IMR-90 (cell line): ENCODE measurements at regions not wholly inside any gene's neighbourhood (a gene's known extent, or its start where the extent isn't known, plus 50 kb on each side); places are given as distances from the start of the nearest gene placed in this dataset.

Experiments used
- ATAC-seq: fragments of 200-7000 bp; cut with Tn5 transposase; 2 replicates; pipeline ENCODE4 v1.9.1; 2020; ENCODE audit warnings: low read depth, mild to moderate bottlenecking, moderate library complexity
- BruUV-seq: library from RNA; stranded (reverse); fragments of 400-500 nt; replicated peaks from 2 replicates; lab custom pipeline; 2021; lab: Mats Ljungman, UMichigan
- CTCF ChIA-PET: fragments of 300-600 bp; formaldehyde crosslinking; extraction: SDS; loops from one replicate; lab custom pipeline; 2021; ENCODE audit warnings: antibody characterized with exemption; lab: Yijun Ruan, JAX
- POLR2A ChIA-PET: fragments of 300-600 bp; sonication (Branson Sonifier 250); formaldehyde crosslinking; loops from one replicate; lab custom pipeline; 2022; ENCODE audit warnings: antibody characterized with exemption; ENCODE audit not compliant: unreplicated experiment; lab: Charles Lee
- DNase-seq: peaks from one replicate; pipeline ENCODE4 v3.0.0; 2013
- H2AFZ ChIP-seq: replicated peaks from 2 replicates; pipeline ENCODE3; 2013; ENCODE audit warnings: low read length, mild to moderate bottlenecking; ENCODE audit not compliant: poor library complexity
- H2AK5ac ChIP-seq: 2 replicates; pipeline ENCODE4 v1.6.1; 2013; ENCODE audit warnings: low read depth, low read length, inconsistent platforms
- H2AK9ac ChIP-seq: replicated peaks from 2 replicates; pipeline ENCODE3; 2013; ENCODE audit warnings: mild to moderate bottlenecking, low read depth, low read length, moderate library complexity; ENCODE audit not compliant: poor library complexity
- H2BK120ac ChIP-seq: 2 replicates; pipeline ENCODE4 v1.6.1; 2013; ENCODE audit warnings: low read depth, low read length, inconsistent platforms
- H2BK15ac ChIP-seq: 3 replicates; pipeline ENCODE4 v1.6.1; 2013; ENCODE audit warnings: low read depth, low read length, inconsistent platforms
- H2BK20ac ChIP-seq: 2 replicates; pipeline ENCODE4 v1.6.1; 2013; ENCODE audit warnings: low read depth, mild to moderate bottlenecking, inconsistent platforms, low read length, moderate library complexity
- H2BK5ac ChIP-seq: 2 replicates; pipeline ENCODE4 v1.6.1; 2013; ENCODE audit warnings: mild to moderate bottlenecking, low read depth, low read length, inconsistent platforms; ENCODE audit not compliant: poor library complexity, severe bottlenecking
- H3K14ac ChIP-seq: replicated peaks from 2 replicates; pipeline ENCODE4 v1.6.1; 2013; ENCODE audit warnings: low read depth, low read length, inconsistent platforms
- H3K18ac ChIP-seq: 2 replicates; pipeline ENCODE4 v1.6.1; 2013; ENCODE audit warnings: low read depth, low read length, control low read depth
- H3K23ac ChIP-seq: 2 replicates; pipeline ENCODE4 v1.6.1; 2013; ENCODE audit warnings: low read depth, low read length, inconsistent platforms
- H3K27ac ChIP-seq: 2 replicates; pipeline ENCODE4 v1.5.1; 2013; ENCODE audit warnings: mild to moderate bottlenecking, control low read depth, low read length; ENCODE audit not compliant: insufficient read depth
- H3K27me3 ChIP-seq: 2 replicates; pipeline ENCODE4 v1.6.1; 2013; ENCODE audit warnings: low read length; ENCODE audit not compliant: control insufficient read depth, insufficient read depth
- H3K36me3 ChIP-seq: 2 replicates; pipeline ENCODE4 v1.6.1; 2013; ENCODE audit warnings: low read length, mixed read lengths; ENCODE audit not compliant: control insufficient read depth, insufficient read depth
- H3K4ac ChIP-seq: 2 replicates; pipeline ENCODE4 v1.6.1; 2013; ENCODE audit warnings: low read depth, low read length, inconsistent platforms
- H3K4me1 ChIP-seq: 2 replicates; pipeline ENCODE4 v1.6.1; 2013; ENCODE audit warnings: low read length, mixed read lengths; ENCODE audit not compliant: control insufficient read depth, insufficient read depth
- H3K4me2 ChIP-seq: 2 replicates; pipeline ENCODE4 v1.6.1; 2013; ENCODE audit warnings: low read depth, mild to moderate bottlenecking, control low read depth, low read length, moderate library complexity
- H3K4me3 ChIP-seq: 2 replicates; pipeline ENCODE4 v1.5.1; 2013; ENCODE audit warnings: low read depth, mild to moderate bottlenecking, control low read depth, low read length, moderate library complexity; ENCODE audit not compliant: insufficient read depth
- H3K56ac ChIP-seq: 2 replicates; pipeline ENCODE4 v1.6.1; 2013; ENCODE audit warnings: low read length, inconsistent platforms; ENCODE audit not compliant: insufficient read depth; ENCODE audit errors: extremely low read depth
- H3K79me1 ChIP-seq, 2 experiments: 2 replicates each; pipeline ENCODE4 v1.6.1; 2013; ENCODE audit warnings: low read length in 2 of 2, inconsistent platforms in 1 of 2, low read depth in 1 of 2
- H3K9ac ChIP-seq: 2 replicates; pipeline ENCODE4 v1.6.1; 2013; ENCODE audit warnings: low read depth, low read length, control low read depth
- H3K9me1 ChIP-seq: 2 replicates; pipeline ENCODE4 v1.6.1; 2013; ENCODE audit warnings: low read length, inconsistent platforms; ENCODE audit not compliant: insufficient read depth
- H3K9me3 ChIP-seq: 2 replicates; pipeline ENCODE4 v1.6.1; 2013; ENCODE audit warnings: low read length; ENCODE audit not compliant: control insufficient read depth, insufficient read depth
- H4K20me1 ChIP-seq: 2 replicates; pipeline ENCODE4 v1.6.1; 2013; ENCODE audit warnings: low read length, inconsistent platforms; ENCODE audit not compliant: insufficient read depth
- H4K5ac ChIP-seq: 2 replicates; pipeline ENCODE4 v1.6.1; 2013; ENCODE audit warnings: mild to moderate bottlenecking, low read depth, low read length, control low read depth
- H4K8ac ChIP-seq, 2 experiments: 2 replicates each; pipeline ENCODE4 v1.6.1; 2013; ENCODE audit warnings: low read depth in 2 of 2, low read length in 2 of 2, control low read depth in 1 of 2, inconsistent platforms in 1 of 2
- H4K91ac ChIP-seq: 2 replicates; pipeline ENCODE4 v1.6.1; 2013; ENCODE audit warnings: low read depth, low read length, inconsistent platforms; ENCODE audit not compliant: insufficient read depth
- BHLHE40 ChIP-seq: fragments of 150-350 bp; IDR thresholded peaks from 2 replicates; pipeline ENCODE4 v1.6.1; 2016; ENCODE audit warnings: mild to moderate bottlenecking, low read depth, low read length
- CEBPB ChIP-seq: IDR thresholded peaks from 2 replicates; pipeline ENCODE4 v1.6.1; 2012; ENCODE audit warnings: low read depth, low read length, improper control_type of control experiment
- CHD1 ChIP-seq: IDR thresholded peaks from 2 replicates; pipeline ENCODE4 v1.6.1; 2012; ENCODE audit warnings: low read depth, low read length, improper control_type of control experiment
- FOS ChIP-seq: fragments of 150-350 bp; IDR thresholded peaks from 2 replicates; pipeline ENCODE4 v1.6.1; 2016; ENCODE audit warnings: low read depth, low read length
- MAZ ChIP-seq: IDR thresholded peaks from 2 replicates; pipeline ENCODE4 v1.6.1; 2012; ENCODE audit warnings: low read depth, mild to moderate bottlenecking, low read length, improper control_type of control experiment, moderate library complexity, borderline replicate concordance
- MXI1 ChIP-seq: IDR thresholded peaks from 2 replicates; pipeline ENCODE4 v1.6.1; 2012; ENCODE audit warnings: low read depth, mild to moderate bottlenecking, low read length, moderate library complexity, borderline replicate concordance
- NFE2L2 ChIP-seq: fragments of 150-350 bp; IDR thresholded peaks from 2 replicates; pipeline ENCODE4 v1.6.1; 2016; ENCODE audit warnings: low read depth, mild to moderate bottlenecking, low read length
- POLR2A ChIP-seq: IDR thresholded peaks from 2 replicates; pipeline ENCODE4 v1.6.1; 2012; ENCODE audit warnings: mild to moderate bottlenecking, low read depth, low read length
- RFX5 ChIP-seq: IDR thresholded peaks from 2 replicates; pipeline ENCODE4 v1.8.0; 2012; ENCODE audit warnings: low read depth, mild to moderate bottlenecking, low read length, moderate library complexity
- SMC3 ChIP-seq: fragments of 150-350 bp; IDR thresholded peaks from 2 replicates; pipeline ENCODE4 v1.6.1; 2016; ENCODE audit warnings: low read depth, mild to moderate bottlenecking, antibody characterized with exemption, low read length, moderate library complexity
- WGBS, 2 experiments: methylation state at CpG; one replicate each; pipeline versions ENCODE4 v1.1.5 to v1.1.7; 2013; ENCODE audit warnings: missing lambda C conversion rate in 2 of 2; ENCODE audit not compliant: insufficient read length in 1 of 2; ENCODE audit errors: extremely low coverage in 2 of 2; 5-methylcytosine and 5-hydroxymethylcytosine counted together
- dilution Hi-C: fragments of 300-500 bp; cut with HindIII; formaldehyde crosslinking; loops from one replicate; pipeline ENCODE4 v1.14.3; 2018; ENCODE audit warnings: low sequenced_read_pairs; ENCODE audit not compliant: unreplicated experiment
- in situ Hi-C: fragments of 300-500 bp; cut with MboI; formaldehyde crosslinking; loops from 3 replicates; pipeline ENCODE4 v1.14.3; 2019; ENCODE audit warnings: low sequenced_read_pairs, inconsistent platforms, mixed read lengths
- intact Hi-C: fragments of 100-400 bp; cut with micrococcal nuclease; formaldehyde crosslinking; loops from 2 replicates; pipeline ENCODE4 v1.10.0; 2022
- TF ChIP-seq, protein P1 (sequence below): fragments of 150-350 bp; IDR thresholded peaks from 2 replicates; pipeline ENCODE4 v1.6.1; 2016; ENCODE audit warnings: low read depth, mild to moderate bottlenecking, low read length, moderate library complexity, borderline replicate concordance
- TF ChIP-seq, protein P2 (sequence below): fragments of 150-350 bp; IDR thresholded peaks from 2 replicates; pipeline ENCODE4 v1.6.1; 2017; ENCODE audit warnings: mild to moderate bottlenecking, antibody characterized with exemption, low read length, low read depth

DNA sequence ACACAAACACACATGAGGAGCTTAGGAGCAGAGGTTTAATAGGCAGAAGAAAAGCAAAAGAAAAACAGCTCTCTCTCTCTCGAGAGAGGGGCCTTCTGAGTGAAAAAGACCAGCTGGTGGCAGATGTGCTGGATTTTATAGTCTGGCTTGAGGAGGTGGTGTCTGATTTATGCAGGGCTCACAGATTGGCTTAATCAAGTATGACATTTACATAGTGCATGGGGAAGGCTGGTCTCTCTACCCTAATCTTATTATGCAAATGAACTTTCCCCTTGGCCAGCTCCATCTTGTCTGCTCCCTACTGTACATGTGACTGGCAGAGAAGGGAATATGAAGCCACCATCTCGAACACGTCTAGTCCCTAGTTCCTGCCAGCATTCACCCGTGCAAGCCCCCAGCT is 219.5 kb upstream of the ZNF804B start:
- no peak overlapping the region for H3K18ac ChIP-seq
- TF ChIP-seq FOS (no peak), MAZ (no peak), CEBPB (no peak), MXI1 (no peak), SMC3 (no peak), POLR2A (no peak), NFE2L2 (no peak), BHLHE40 (no peak), RFX5 (no peak), CHD1 (no peak)
- TF ChIP-seq, protein P1, sequence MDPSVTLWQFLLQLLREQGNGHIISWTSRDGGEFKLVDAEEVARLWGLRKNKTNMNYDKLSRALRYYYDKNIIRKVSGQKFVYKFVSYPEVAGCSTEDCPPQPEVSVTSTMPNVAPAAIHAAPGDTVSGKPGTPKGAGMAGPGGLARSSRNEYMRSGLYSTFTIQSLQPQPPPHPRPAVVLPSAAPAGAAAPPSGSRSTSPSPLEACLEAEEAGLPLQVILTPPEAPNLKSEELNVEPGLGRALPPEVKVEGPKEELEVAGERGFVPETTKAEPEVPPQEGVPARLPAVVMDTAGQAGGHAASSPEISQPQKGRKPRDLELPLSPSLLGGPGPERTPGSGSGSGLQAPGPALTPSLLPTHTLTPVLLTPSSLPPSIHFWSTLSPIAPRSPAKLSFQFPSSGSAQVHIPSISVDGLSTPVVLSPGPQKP = no peak
- TF ChIP-seq, protein P2, sequence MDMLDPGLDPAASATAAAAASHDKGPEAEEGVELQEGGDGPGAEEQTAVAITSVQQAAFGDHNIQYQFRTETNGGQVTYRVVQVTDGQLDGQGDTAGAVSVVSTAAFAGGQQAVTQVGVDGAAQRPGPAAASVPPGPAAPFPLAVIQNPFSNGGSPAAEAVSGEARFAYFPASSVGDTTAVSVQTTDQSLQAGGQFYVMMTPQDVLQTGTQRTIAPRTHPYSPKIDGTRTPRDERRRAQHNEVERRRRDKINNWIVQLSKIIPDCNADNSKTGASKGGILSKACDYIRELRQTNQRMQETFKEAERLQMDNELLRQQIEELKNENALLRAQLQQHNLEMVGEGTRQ = no peak
- dilution Hi-C loops = no loop called here
- ChIA-PET CTCF (no interaction called here), POLR2A (no interaction called here)
- H3K4me1 ChIP-seq = no peaks in the 10 kb centered on the region
- H3K9me1 ChIP-seq = no peaks in the 10 kb centered on the region
- no peak for DNase-seq
- H3K14ac ChIP-seq = no peak overlapping the region
- no peak overlapping the region for H3K23ac ChIP-seq
- H2BK15ac ChIP-seq = no peak overlapping the region
- no peak overlapping the region for H2AK5ac ChIP-seq
- H4K5ac ChIP-seq = no peak overlapping the region
- no peak overlapping the region for H2BK120ac ChIP-seq
- no peaks in the 10 kb centered on the region for H3K27me3 ChIP-seq
- H2AK9ac ChIP-seq = no peak overlapping the region
- no TSS peak for BruUV-seq
- no peaks in the 10 kb centered on the region for H3K36me3 ChIP-seq
- WGBS, 2 experiments = no CpG with 5 or more reads among the region's 4 CpGs
- H4K91ac ChIP-seq = no peak overlapping the region
- H2AFZ ChIP-seq = no peak overlapping the region
- H3K56ac ChIP-seq = no peak overlapping the region
- ATAC-seq = no peak
- no peak overlapping the region for H4K8ac ChIP-seq
- intact Hi-C loops = no loop called here
- H2BK5ac ChIP-seq = no peak overlapping the region
- H3K9me3 ChIP-seq = peaks cover 15% of the 10 kb centered on the region
- in situ Hi-C loops = no loop called here
- H3K9ac ChIP-seq = no peak overlapping the region
- no peak overlapping the region for H3K4me3 ChIP-seq
- no peaks in the 10 kb centered on the region for H4K20me1 ChIP-seq
- no peak overlapping the region for H3K27ac ChIP-seq
- no peaks in the 10 kb centered on the region for H3K79me1 ChIP-seq
- H3K4ac ChIP-seq = no peak overlapping the region
- no peak overlapping the region for H2BK20ac ChIP-seq
- no peak overlapping the region for H3K4me2 ChIP-seq
